SJCRH30 (cell line): ENCODE measurements at regions not wholly inside any gene's neighbourhood (a gene's known extent, or its start where the extent isn't known, plus 50 kb on each side); places are given as distances from the start of the nearest gene placed in this dataset.
A peak's percentile ranks its signal among the peaks of the same experiment; 100 is the strongest.

ENCODE experiments used
- DNase-seq, 2 experiments: peaks; one replicate each; pipeline ENCODE4 v3.0.0-alpha.2; 2015 to 2020
- H3K27ac ChIP-seq: fragments of 250-450 bp; sonication (Bioruptor Pico); 2 replicates; pipeline ENCODE4 v1.5.1; 2020; ENCODE audit warnings: mild to moderate bottlenecking, moderate library complexity
- H3K27me3 ChIP-seq: fragments of 250-450 bp; sonication (Bioruptor Pico); 2 replicates; pipeline ENCODE4 v1.5.1; 2020; ENCODE audit warnings: mild to moderate bottlenecking, moderate library complexity
- H3K36me3 ChIP-seq: fragments of 250-450 bp; sonication (Bioruptor Pico); 2 replicates; pipeline ENCODE4 v1.5.1; 2020; ENCODE audit warnings: mild to moderate bottlenecking, moderate library complexity
- H3K4me1 ChIP-seq: fragments of 250-450 bp; sonication (Bioruptor Pico); 2 replicates; pipeline ENCODE4 v1.5.1; 2020; ENCODE audit warnings: mild to moderate bottlenecking, moderate library complexity
- H3K4me3 ChIP-seq: fragments of 250-450 bp; sonication (Bioruptor Pico); 2 replicates; pipeline ENCODE4 v1.5.1; 2020; ENCODE audit warnings: mild to moderate bottlenecking, moderate library complexity
- H3K9me3 ChIP-seq: fragments of 250-450 bp; sonication (Bioruptor Pico); replicated peaks from 2 replicates; pipeline ENCODE4 v1.5.1; 2020; ENCODE audit warnings: mild to moderate bottlenecking, moderate library complexity

DNA sequence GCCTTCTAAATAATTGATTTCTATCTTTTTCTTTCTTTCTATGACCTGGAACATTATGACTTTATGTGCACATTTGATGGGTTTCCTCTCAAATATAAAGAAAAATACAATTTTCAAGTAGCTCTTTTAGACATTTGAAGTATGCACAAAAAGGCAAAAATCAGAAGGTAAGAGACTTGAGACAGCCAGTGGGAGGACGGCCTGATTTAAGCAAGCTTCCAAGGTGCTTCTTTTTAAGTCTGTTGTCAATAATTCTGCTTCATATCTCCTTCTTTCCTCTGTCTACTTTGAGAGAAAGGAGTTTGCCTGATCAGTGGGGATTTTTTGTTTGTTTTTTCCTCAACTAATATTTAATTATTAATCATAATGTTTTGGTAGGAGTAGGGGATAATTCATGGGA lies 188.2 kb upstream of the ARHGAP20 start:
- Histone ChIP-seq H3K27me3 (no peaks in the 10 kb centered on the region), H3K4me1 (no peaks in the 10 kb centered on the region), H3K9me3 (no peaks in the 10 kb centered on the region), H3K27ac (no peak overlapping the region), H3K4me3 (no peak overlapping the region), H3K36me3 (no peaks in the 10 kb centered on the region)
- DNase-seq: no peak

DNA sequence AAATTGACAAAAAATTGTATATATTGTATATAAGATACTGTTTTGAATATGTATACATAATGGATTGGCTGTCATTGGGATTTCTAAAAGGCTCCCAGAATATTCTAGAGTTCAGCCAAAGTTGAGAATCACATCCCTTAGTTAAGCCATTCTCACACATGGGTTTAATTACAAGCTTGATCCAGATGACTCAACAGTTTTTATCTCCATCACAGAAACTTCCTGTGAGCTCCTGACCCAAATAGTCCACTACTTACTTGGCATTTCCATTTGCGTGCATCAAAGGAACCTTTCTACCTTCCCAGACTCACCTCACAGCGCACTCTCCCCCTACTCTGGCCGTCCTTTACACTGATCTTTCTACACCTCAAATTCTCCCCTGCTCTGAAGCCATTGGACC lies 184.8 kb upstream of the ARHGAP20 start:
- DNase-seq: no peak
- Histone ChIP-seq H3K27me3 (no peaks in the 10 kb centered on the region), H3K4me1 (no peaks in the 10 kb centered on the region), H3K36me3 (no peaks in the 10 kb centered on the region), H3K27ac (no peak overlapping the region), H3K4me3 (no peak overlapping the region), H3K9me3 (no peaks in the 10 kb centered on the region)

DNA sequence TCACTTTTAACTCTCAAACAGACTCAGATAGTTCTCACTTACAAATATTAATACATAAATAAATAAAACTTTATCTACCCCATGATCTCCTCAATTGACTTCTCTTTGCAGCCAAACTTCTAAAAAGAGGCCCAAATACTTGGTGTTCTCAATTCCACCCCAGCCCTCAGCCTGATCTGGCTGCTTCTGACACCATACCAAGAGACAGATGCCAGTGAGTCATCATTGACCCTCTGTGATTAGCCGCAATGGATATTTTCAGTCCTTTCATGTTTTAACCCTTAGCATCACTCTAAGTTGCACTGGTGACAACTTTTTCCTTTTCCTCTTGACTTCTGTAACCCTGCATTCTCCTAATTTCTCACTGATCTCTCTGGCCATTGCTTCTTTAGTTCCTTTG lies 184.1 kb upstream of the ARHGAP20 start:
- no peaks in the 10 kb centered on the region for H3K4me1 ChIP-seq
- no peak overlapping the region for H3K27ac ChIP-seq
- H3K9me3 ChIP-seq: no peaks in the 10 kb centered on the region
- DNase-seq: peak in 1 of 2 experiments; percentile 9
- no peak overlapping the region for H3K4me3 ChIP-seq
- no peaks in the 10 kb centered on the region for H3K27me3 ChIP-seq
- H3K36me3 ChIP-seq: no peaks in the 10 kb centered on the region

DNA sequence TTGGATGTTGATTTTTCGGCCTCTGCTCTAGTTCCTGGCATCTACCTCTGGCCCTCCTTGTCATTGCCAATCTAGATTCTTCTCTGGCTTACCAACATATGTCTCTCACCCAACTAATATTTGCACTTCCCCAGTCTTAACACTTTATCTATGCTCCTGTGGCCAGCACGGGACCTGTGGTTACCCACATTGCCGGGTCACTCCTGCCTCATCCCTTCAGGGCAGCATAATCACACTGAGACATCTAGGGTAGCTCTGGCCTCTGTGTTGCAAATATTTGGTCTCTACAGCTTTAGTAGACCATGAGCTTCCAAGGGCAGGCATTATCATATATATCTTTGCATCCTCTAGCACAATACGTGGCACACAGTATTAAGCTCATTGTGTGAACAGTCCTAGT lies 182.0 kb upstream of the ARHGAP20 start:
- no peak overlapping the region for H3K27ac ChIP-seq
- H3K9me3 ChIP-seq: no peaks in the 10 kb centered on the region
- H3K27me3 ChIP-seq: no peaks in the 10 kb centered on the region
- no peaks in the 10 kb centered on the region for H3K4me1 ChIP-seq
- no peaks in the 10 kb centered on the region for H3K36me3 ChIP-seq
- DNase-seq: no peak
- H3K4me3 ChIP-seq: no peak overlapping the region

DNA sequence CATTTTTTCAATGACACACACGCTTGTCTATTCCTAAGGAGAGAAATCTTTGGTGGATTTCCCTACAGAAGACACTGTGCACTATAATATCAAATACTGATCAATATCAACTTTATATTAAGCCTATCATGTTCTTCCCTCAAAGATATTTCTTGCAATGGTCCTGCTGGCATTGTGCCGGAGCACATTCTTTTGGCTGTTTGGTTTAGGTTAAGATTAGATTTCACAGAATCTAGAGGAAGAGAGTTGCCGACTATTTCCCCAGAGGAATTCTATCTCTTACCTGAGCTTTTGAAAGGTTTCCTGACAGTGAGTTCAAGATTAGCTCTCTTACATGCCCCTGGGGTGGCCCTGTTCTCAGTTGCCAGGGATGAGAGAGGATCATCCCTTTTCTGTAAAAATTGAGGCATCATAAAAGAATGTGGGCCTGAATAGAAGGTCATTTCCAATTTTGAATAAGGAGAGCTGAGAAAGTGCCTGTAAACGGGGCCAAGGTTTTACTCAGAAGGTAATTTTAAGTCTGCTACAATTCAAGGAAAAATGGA lies 180.6 kb upstream of the ARHGAP20 start:
- no peaks in the 10 kb centered on the region for H3K4me1 ChIP-seq
- no peaks in the 10 kb centered on the region for H3K27me3 ChIP-seq
- H3K4me3 ChIP-seq: no peak overlapping the region
- no peak for DNase-seq
- H3K27ac ChIP-seq: no peak overlapping the region
- no peaks in the 10 kb centered on the region for H3K9me3 ChIP-seq
- no peaks in the 10 kb centered on the region for H3K36me3 ChIP-seq

DNA sequence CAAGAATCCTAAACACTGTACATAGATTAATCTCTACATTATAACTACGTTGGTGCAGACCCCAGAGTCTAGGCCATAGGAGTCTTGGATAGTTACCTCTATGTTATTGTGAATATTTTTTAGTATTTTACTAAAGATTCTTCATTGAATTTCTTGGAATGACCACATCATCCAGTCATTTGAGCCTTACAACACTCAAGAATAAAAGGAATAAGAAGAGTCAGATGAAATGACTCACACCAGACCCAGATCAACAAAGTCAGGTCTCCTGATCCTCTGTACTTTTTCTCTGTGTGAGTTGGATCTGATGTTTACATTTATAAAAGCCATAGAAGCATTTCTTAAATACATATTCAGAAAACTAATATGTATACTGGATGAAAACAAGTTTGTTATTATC lies 179.2 kb upstream of the ARHGAP20 start:
- Histone ChIP-seq H3K4me3 (no peak overlapping the region), H3K9me3 (no peaks in the 10 kb centered on the region), H3K27ac (no peak overlapping the region), H3K27me3 (no peaks in the 10 kb centered on the region), H3K36me3 (no peaks in the 10 kb centered on the region), H3K4me1 (no peaks in the 10 kb centered on the region)
- DNase-seq: no peak

DNA sequence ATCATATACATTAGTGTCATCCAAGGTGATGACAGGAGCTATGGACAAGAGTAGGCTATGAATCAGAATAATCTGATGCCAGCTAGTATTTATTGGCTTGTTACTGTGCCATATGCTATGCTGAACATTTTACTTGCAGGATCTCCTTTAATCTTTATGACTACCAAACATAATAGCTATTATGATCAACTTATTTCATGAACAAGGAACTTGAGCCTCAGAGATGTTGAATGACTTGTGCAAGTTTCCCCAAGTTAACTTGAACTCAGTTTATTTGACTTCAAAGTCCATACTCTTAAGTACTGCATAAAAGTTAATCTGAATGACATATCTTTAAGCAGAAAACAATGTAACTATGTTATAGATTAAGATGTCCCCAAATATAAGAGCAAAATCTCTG lies 178.8 kb upstream of the ARHGAP20 start:
- Histone ChIP-seq H3K27me3 (no peaks in the 10 kb centered on the region), H3K4me3 (no peak overlapping the region), H3K27ac (no peak overlapping the region), H3K4me1 (no peaks in the 10 kb centered on the region), H3K9me3 (no peaks in the 10 kb centered on the region), H3K36me3 (no peaks in the 10 kb centered on the region)
- DNase-seq: no peak

DNA sequence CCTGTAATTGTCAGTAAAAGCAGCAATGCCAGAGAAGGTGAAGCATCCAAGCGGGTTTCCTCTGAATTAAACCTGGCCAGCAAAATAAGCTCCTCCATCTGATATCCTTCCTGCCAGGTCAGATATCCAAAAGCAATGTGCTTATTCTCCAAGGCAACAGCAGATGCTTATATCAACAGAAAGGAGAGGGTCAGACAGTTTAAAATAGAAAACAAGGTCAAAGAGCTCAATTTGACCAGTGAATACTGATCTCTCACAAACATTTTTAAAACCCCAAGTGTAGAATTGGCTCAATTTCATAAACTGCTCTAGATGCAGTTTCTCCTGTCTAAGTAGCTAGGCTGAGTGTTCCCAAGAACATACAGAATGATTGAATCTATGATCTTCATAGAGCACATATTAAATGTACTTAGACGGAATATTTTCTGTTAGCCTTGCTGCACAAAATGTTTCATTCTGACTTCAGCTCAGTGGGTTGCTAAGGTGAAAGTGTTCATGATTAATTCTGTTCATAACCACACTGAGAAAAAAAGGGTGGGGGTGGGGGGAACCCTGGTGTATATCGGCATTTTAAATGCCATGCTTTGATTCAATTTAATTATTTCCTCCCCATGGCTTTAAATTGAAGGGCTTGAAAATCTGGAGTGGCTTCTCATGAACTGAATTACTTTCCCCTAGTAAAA lies 174.2 kb upstream of the ARHGAP20 start:
- Histone ChIP-seq H3K4me1 (no peaks in the 10 kb centered on the region), H3K27ac (no peak overlapping the region), H3K36me3 (no peaks in the 10 kb centered on the region), H3K4me3 (no peak overlapping the region), H3K9me3 (no peaks in the 10 kb centered on the region), H3K27me3 (no peaks in the 10 kb centered on the region)
- DNase-seq: no peak

DNA sequence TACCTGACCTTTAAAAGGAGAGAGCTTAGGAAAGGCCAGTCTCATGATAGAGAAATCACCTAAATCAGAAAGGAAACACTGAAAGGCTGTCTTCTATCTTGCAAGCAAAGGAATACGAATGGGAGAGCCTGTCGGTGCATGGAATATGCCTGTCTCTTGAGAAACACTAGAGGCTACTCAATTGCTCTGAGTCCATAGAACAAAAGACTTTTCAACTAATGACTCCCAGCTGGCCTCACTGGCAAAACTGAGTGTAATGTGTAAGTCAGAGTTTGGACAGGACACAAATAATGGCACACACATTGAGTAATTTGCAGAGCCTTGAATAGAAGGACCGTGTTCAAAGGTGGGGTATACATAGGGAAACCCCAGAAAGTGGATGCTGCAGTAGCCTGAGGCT lies 171.0 kb upstream of the ARHGAP20 start:
- H3K4me3 ChIP-seq: no peak overlapping the region
- H3K4me1 ChIP-seq: no peaks in the 10 kb centered on the region
- no peaks in the 10 kb centered on the region for H3K36me3 ChIP-seq
- no peak overlapping the region for H3K27ac ChIP-seq
- H3K9me3 ChIP-seq: no peaks in the 10 kb centered on the region
- H3K27me3 ChIP-seq: no peaks in the 10 kb centered on the region
- no peak for DNase-seq

DNA sequence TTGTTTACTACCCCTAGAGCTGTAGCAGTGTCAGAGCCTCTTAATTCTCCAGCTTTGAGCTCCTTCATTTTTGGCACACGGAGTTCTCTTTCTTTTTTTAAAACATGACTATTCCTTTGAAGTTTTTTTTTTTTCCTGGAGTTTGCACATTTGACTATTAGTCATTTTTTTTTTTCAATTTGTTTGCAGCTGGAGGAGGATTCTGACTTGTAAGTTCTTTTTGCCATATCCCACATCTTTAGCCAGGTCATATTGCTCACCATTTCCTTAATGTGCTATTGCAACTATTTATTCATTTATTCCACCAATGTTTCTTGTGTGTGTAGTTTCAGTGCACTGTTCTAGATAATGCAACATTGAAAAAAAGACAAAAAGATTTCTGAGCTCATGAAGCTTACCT lies 166.3 kb upstream of the ARHGAP20 start:
- Histone ChIP-seq H3K4me3 (no peak overlapping the region), H3K27ac (no peak overlapping the region), H3K36me3 (no peaks in the 10 kb centered on the region), H3K27me3 (no peaks in the 10 kb centered on the region), H3K9me3 (no peaks in the 10 kb centered on the region), H3K4me1 (no peaks in the 10 kb centered on the region)
- no peak for DNase-seq

DNA sequence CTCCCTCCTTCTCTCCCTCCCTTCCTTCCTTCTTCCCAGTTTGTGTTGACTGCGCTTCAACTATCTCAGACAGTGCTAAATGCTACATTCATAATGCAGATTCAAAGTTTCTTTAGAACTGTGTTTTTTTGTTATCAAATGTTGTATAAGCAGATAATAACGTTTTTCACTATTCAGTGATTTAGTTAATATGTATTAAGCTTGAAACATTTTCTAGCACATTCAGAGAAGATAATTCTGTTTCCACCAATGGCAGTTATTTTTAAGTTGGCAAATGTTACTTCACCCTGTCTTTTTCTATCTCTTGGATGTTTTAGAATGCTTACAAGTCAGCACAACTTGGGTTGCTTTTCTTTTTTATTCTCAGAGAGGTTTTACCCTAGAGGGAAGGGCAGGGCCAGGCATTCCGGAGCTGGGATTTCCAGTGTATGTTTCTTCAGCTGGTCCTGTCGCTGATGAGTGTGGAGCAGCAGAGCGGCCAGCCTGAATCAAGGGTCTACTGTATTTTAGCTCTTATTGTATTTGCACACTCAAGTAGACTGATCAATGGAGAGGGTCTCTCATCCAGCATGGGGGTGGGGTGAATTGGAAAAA lies 162.3 kb upstream of the ARHGAP20 start:
- no peak overlapping the region for H3K27ac ChIP-seq
- no peaks in the 10 kb centered on the region for H3K36me3 ChIP-seq
- DNase-seq: peak; percentile 3 to 15
- H3K4me1 ChIP-seq: no peaks in the 10 kb centered on the region
- no peak overlapping the region for H3K4me3 ChIP-seq
- H3K27me3 ChIP-seq: no peaks in the 10 kb centered on the region
- no peaks in the 10 kb centered on the region for H3K9me3 ChIP-seq

DNA sequence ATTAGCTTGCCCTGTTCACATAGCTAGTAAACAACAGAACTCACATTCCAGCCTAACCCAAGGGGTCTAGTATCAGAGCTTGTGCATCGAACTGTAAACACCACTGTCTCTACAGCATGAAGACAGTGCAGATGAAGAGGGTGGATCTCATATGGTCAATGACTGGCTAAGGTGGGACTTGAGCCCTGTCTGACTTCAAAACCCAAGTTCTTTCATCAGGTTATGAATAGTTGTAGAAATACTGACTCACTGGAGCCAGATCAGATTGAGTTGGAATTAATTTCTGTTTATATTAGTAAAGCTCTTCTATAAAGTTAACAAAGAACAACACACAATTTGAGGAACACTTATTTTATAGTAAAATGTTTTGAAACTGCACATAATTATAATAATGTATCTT lies 161.7 kb upstream of the ARHGAP20 start:
- no peak for DNase-seq
- Histone ChIP-seq H3K27me3 (no peaks in the 10 kb centered on the region), H3K4me3 (no peak overlapping the region)

DNA sequence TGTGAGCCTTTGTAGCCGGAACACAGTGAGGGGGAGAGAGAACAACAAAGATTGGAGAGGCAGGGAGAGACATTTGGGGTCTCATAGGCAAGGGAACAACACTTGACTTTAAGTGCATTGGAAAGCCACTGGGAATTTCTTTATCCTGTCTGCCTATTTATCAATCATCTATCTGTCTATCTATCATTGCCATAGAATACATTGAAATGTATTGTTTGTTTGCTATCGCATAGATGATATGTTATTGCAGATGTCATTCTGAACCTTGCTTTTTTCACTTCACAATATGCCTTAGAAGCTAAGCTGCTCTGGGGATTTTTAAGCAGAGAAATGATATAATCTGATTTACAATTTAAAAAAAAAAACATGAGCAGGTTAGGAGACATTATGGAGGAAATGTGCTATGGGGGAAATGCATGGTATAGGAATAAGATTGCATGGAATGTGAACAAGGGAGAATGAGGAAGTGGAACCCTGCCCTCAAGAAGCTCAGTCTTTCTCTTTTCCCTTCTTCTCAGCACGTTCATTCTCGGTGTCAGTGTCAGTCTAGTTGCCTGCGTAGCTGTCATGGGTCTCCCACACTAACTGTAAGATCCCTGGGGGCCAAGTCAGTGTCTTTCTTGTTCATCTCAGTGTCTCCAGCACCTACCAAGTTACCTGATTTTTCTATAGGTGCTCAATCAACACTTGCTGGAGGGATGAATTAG lies 158.7 kb upstream of the ARHGAP20 start:
- no peak overlapping the region for H3K27ac ChIP-seq
- DNase-seq: no peak
- H3K4me3 ChIP-seq: no peak overlapping the region
- no peaks in the 10 kb centered on the region for H3K4me1 ChIP-seq
- H3K27me3 ChIP-seq: no peaks in the 10 kb centered on the region
- H3K36me3 ChIP-seq: no peaks in the 10 kb centered on the region
- no peaks in the 10 kb centered on the region for H3K9me3 ChIP-seq

More for the DNA sequence above, 161.7 kb upstream of the ARHGAP20 start:
- no peaks in the 10 kb centered on the region for H3K4me1 ChIP-seq
- H3K9me3 ChIP-seq: no peaks in the 10 kb centered on the region
- H3K27ac ChIP-seq: no peak overlapping the region
- H3K36me3 ChIP-seq: no peaks in the 10 kb centered on the region

DNA sequence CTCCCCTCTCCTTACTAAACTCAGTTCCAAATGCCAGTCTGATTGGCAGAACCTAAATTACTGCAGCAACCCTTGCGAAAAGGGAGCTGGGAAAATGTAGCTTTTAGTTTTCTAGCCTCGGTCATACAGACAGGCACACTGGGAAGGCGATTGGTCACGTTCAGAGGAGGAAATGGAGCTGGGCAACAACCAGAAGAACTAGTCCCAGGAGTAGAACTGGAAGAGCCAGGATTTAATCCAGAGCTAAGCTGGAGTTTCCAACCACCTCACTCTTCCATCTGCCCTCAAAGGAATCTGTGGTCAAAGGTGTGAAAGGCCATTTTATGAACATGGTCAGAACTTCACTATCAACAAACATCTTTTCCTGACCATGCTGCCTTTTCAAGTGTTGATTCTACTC lies 155.7 kb upstream of the ARHGAP20 start:
- H3K27me3 ChIP-seq: no peaks in the 10 kb centered on the region
- H3K27ac ChIP-seq: no peak overlapping the region
- DNase-seq: no peak
- no peaks in the 10 kb centered on the region for H3K4me1 ChIP-seq
- H3K36me3 ChIP-seq: no peaks in the 10 kb centered on the region
- no peaks in the 10 kb centered on the region for H3K9me3 ChIP-seq
- no peak overlapping the region for H3K4me3 ChIP-seq

DNA sequence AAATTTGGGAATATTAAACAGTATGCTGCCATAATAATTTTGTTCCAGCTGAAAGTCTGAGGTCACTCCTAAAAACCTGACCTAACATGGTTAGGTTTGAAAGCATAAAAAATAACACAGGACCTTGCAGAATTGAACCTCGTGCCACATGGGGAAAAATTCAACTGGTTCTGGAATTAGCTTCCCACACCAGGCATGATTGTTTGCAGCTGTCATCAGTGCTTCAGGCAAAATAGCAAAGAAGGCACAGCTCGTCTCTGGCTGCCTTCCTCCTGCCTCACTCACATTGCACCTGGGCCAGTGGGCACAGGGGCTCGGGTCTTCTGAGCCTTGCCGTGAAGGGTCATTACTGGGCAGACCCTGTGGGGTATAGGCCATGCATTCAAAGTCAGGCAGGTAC lies 153.8 kb upstream of the ARHGAP20 start:
- H3K4me1 ChIP-seq: no peaks in the 10 kb centered on the region
- H3K4me3 ChIP-seq: no peak overlapping the region
- H3K36me3 ChIP-seq: no peaks in the 10 kb centered on the region
- H3K9me3 ChIP-seq: no peaks in the 10 kb centered on the region
- H3K27ac ChIP-seq: no peak overlapping the region
- no peak for DNase-seq
- H3K27me3 ChIP-seq: no peaks in the 10 kb centered on the region
